Pancreas (tissue), 10 donors: ENCODE measurements at regions not wholly inside any gene's neighbourhood (a gene's known extent, or its start where the extent isn't known, plus 50 kb on each side); places are given as distances from the start of the nearest gene placed in this dataset.
A peak's percentile ranks its signal among the peaks of the same experiment; 100 is the strongest.

Source experiments
- ATAC-seq, 4 donors: fragments of 200-7000 bp; cut with Tn5 transposase; one replicate each; pipeline versions ENCODE4 v1.8.0 to v1.9.1; 2020; ENCODE audit warnings: mild to moderate bottlenecking in 4 of 4, moderate library complexity in 4 of 4
- DNase-seq, 6 donors: peaks; one replicate each; pipeline ENCODE4 v3.0.0-alpha.2; 2020
- FAIRE-seq: peaks from 2 replicates; lab custom pipeline; 2012; peaks lifted over from hg19 to GRCh38; lab: Jason Lieb, UNC
- H3K27ac ChIP-seq, 4 donors: fragments of 200-600 bp; sonication (generic); 1 replicate in 3 of 4; 2 replicates in 1 of 4; pipeline versions ENCODE4 v1.5.0 to v1.8.0; 2020
- H3K27me3 ChIP-seq, 4 donors: fragments of 200-600 bp; one replicate each; pipeline ENCODE4 v1.8.0; 2021
- H3K36me3 ChIP-seq, 3 donors: fragments of 200-600 bp; sonication (generic) in 1 of 3; one replicate each; pipeline versions ENCODE4 v1.5.0 to v1.8.0; 2020 to 2021
- H3K4me1 ChIP-seq, 3 donors: fragments of 200-600 bp; one replicate each; pipeline ENCODE4 v1.8.0; 2021
- H3K4me3 ChIP-seq, 4 donors: fragments of 200-600 bp; sonication (generic) in 2 of 4; one replicate each; pipeline versions ENCODE4 v1.5.0 to v1.8.0; 2020 to 2021
- H3K9me3 ChIP-seq, 4 donors: fragments of 200-600 bp; one replicate each; pipeline ENCODE4 v1.8.0; 2021
- CTCF ChIP-seq, 4 donors: fragments of 200-600 bp; sonication (generic) in 3 of 4; IDR thresholded peaks; one replicate each; pipeline versions ENCODE4 v1.5.0 to v1.8.0; 2021; ENCODE audit warnings: antibody characterized with exemption in 4 of 4
- WGBS, 2 donors: extraction: QIAGEN DNeasy Blood & Tissue Kit; methylation state at CpG; one replicate each; pipeline ENCODE4 v1.1.7; 2013; 5-methylcytosine and 5-hydroxymethylcytosine counted together
- intact Hi-C, 3 donors: fragments of 100-400 bp; cut with DNase I; formaldehyde crosslinking; loops; one replicate each; pipeline versions ENCODE4 v1.11.1 to v1.14.2; 2022
- donor health status: healthy with polysubstance abuse.
- donor health status: DM: no; HTN: no; CAD: no; lungs with moderate emphysema.
- donor health status: DM: no; HTN: no; CAD: no.
- donor health status: control.
- donor health status: control.
- donor health status: Bipolar disorder and iron deficiency.
- donor health status: DM: yes; HTN: yes; CAD: no.
- donor health status: DM: no; HTN: no; CAD: no.
- donor health status: DM: no; HTN: no; CAD: no.
- donor health status: DM: yes; HTN: yes; CAD: no.

DNA sequence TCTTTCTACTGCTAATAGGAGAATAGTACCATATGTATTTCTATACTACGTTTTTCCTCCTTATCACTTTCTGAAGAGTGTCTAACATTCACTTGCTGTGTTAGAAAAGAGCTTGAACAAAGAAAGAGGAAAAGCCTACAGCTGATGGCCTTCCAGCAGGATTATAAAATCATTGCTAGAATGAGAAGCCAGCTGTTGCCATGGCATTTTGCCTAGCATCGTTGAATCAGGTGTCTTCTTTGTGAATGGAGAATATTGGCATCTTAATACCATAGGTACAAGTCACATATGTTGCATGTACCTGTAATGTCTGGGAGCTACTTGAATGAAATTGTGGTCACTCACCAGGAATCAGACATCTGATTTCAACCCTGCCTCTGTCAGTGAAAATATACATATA lies 1174.9 kb downstream of the PCDH17 start:
- WGBS, 2 donors = 49 to 60% methylated on average over 2 of the region's 2 CpGs
- DNase-seq (no peak), FAIRE-seq (no peak), ATAC-seq (no peak)
- H3K9me3 ChIP-seq = no peaks in the 10 kb centered on the region
- H3K27ac ChIP-seq = no peak overlapping the region
- intact Hi-C loops = no loop called here
- no peak for TF ChIP-seq CTCF (IDR thresholded peaks at IDR 0.05)
- no peaks in the 10 kb centered on the region for H3K36me3 ChIP-seq
- H3K27me3 ChIP-seq = no peaks in the 10 kb centered on the region
- H3K4me3 ChIP-seq = no peak overlapping the region
- no peaks in the 10 kb centered on the region for H3K4me1 ChIP-seq

GRCh38 chr13:58823701-58824100 lies 1192.2 kb downstream of the PCDH17 start:
- intact Hi-C loops = no loop called here
- no peaks in the 10 kb centered on the region for H3K27me3 ChIP-seq
- 89 to 92% methylated on average over 24 to 29 of the region's 29 CpGs for WGBS, 2 donors
- no peak overlapping the region for H3K4me3 ChIP-seq
- H3K9me3 ChIP-seq = no peaks in the 10 kb centered on the region
- ATAC-seq = no peak
- H3K36me3 ChIP-seq = no peaks in the 10 kb centered on the region
- peak in 2 of 6 donors; percentile 40 to 44 for DNase-seq
- H3K27ac ChIP-seq = no peak overlapping the region
- H3K4me1 ChIP-seq = no peaks in the 10 kb centered on the region
- no peak for FAIRE-seq
- no peak for TF ChIP-seq CTCF (IDR thresholded peaks at IDR 0.05)

- Histone ChIP-seq H3K27ac (no peak overlapping the region), H3K4me1 (no peaks in the 10 kb centered on the region), H3K4me3 (no peak overlapping the region), H3K27me3 (no peaks in the 10 kb centered on the region), H3K36me3 (no peaks in the 10 kb centered on the region), H3K9me3 (no peaks in the 10 kb centered on the region)
- no peak for TF ChIP-seq CTCF (IDR thresholded peaks at IDR 0.05)
- 86 to 91% methylated on average over 2 of the region's 2 CpGs for WGBS, 2 donors
- DNase-seq (no peak), FAIRE-seq (no peak), ATAC-seq (no peak)
- intact Hi-C loops = no loop called here
Observed at GRCh38 chr13:58827904-58828303, 1196.4 kb downstream of the PCDH17 start.

- no peak for TF ChIP-seq CTCF (IDR thresholded peaks at IDR 0.05)
- H3K27ac ChIP-seq = no peak overlapping the region
- intact Hi-C loops = no loop called here
- FAIRE-seq = no peak
- H3K4me1 ChIP-seq = no peaks in the 10 kb centered on the region
- ATAC-seq = no peak
- DNase-seq = no peak
- no peaks in the 10 kb centered on the region for H3K27me3 ChIP-seq
- H3K4me3 ChIP-seq = no peak overlapping the region
- no peaks in the 10 kb centered on the region for H3K9me3 ChIP-seq
- no peaks in the 10 kb centered on the region for H3K36me3 ChIP-seq
- 31 to 48% methylated on average over 1 of the region's 1 CpG for WGBS, 2 donors
Observed at GRCh38 chr13:58830841-58831240, 1199.3 kb downstream of the PCDH17 start.

- ATAC-seq = no peak
- Histone ChIP-seq H3K27ac (no peak overlapping the region), H3K4me3 (no peak overlapping the region), H3K9me3 (no peaks in the 10 kb centered on the region), H3K36me3 (no peaks in the 10 kb centered on the region), H3K4me1 (no peaks in the 10 kb centered on the region), H3K27me3 (no peaks in the 10 kb centered on the region)
- 64 to 84% methylated on average over 1 of the region's 1 CpG for WGBS, 2 donors
- intact Hi-C loops = no loop called here
- no peak for TF ChIP-seq CTCF (IDR thresholded peaks at IDR 0.05)
- FAIRE-seq = no peak
- DNase-seq = no peak
Observed at GRCh38 chr13:58838615-58839014, 1207.1 kb downstream of the PCDH17 start.
